ENCODE measurements at regions not wholly inside any gene's neighbourhood (a gene's known extent, or its start where the extent isn't known, plus 50 kb on each side); places are given as distances from the start of the nearest gene placed in this dataset.

DNA sequence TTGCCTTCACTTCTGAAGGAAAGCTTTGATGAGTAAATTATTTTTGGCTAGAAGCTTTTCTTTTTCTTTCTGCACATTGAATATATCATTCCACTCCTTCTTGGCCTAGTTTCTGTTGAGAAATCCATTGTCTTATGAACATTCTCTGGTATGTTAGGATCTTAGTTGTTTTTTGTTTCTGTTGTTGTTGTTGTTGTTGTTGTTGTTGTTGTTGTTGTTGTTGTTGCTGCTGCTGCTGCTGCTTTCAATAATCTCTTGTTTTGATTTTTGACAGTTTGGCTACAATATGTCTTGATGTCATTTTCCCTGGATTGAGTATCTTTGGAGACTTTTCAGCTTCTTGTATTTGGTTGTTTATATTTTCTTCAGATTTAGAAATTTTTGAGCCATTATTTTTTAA lies 836.5 kb upstream of the MAN1A1 start:
- no peaks in the 10 kb centered on the region for H3K27me3 ChIP-seq (ENCODE audit: low read depth, low read length)
- H3K4me1 ChIP-seq (ENCODE audit: low read length): no peaks in the 10 kb centered on the region
- no peak overlapping the region for H3K4me3 ChIP-seq (ENCODE audit: low read length)
- no peak overlapping the region for H3K27ac ChIP-seq (ENCODE audit: low read length)
- no peak overlapping the region for H3K9ac ChIP-seq (ENCODE audit: low read length)
- H3K36me3 ChIP-seq (replicated peaks; ENCODE audit: low read depth, low read length): no peaks in the 10 kb centered on the region
- TF ChIP-seq EZH2phosphoT487 (IDR thresholded peaks at IDR 0.05; ENCODE audit: low read depth): no peak
- TF ChIP-seq, protein P1, sequence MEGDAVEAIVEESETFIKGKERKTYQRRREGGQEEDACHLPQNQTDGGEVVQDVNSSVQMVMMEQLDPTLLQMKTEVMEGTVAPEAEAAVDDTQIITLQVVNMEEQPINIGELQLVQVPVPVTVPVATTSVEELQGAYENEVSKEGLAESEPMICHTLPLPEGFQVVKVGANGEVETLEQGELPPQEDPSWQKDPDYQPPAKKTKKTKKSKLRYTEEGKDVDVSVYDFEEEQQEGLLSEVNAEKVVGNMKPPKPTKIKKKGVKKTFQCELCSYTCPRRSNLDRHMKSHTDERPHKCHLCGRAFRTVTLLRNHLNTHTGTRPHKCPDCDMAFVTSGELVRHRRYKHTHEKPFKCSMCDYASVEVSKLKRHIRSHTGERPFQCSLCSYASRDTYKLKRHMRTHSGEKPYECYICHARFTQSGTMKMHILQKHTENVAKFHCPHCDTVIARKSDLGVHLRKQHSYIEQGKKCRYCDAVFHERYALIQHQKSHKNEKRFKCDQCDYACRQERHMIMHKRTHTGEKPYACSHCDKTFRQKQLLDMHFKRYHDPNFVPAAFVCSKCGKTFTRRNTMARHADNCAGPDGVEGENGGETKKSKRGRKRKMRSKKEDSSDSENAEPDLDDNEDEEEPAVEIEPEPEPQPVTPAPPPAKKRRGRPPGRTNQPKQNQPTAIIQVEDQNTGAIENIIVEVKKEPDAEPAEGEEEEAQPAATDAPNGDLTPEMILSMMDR (IDR thresholded peaks at IDR 0.05; ENCODE audit: low read depth, low read length): no peak
- no peak overlapping the region for H3K4me2 ChIP-seq (ENCODE audit: low read length)
- H3K79me2 ChIP-seq (ENCODE audit: low read length): no peaks in the 10 kb centered on the region
- no peaks in the 10 kb centered on the region for H3K9me3 ChIP-seq (ENCODE audit: insufficient read depth, low read length)
- no peaks in the 10 kb centered on the region for H4K20me1 ChIP-seq (ENCODE audit: insufficient read depth, low read length)
- no peak overlapping the region for H2AFZ ChIP-seq (ENCODE audit: low read depth, low read length)

DNA sequence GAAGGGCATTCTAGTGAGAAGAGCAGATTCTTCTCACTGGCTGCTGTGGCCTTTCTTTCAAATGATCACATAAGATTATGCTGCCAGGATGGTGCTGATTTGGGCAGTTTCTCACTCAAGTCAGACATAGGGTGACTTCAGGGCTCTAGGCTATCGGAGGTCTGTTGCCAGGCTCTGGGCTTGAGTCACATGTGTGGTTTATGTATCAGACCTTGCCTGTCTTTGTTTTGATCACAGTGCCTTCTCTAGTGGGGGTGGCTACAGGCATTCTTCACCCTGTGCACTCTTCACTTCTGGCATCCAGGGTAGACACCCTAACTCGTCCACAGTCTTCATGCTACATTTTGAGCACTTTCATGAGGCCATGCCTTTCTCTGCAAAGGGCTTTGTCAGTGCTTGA lies 823.7 kb upstream of the MAN1A1 start:
- no peaks in the 10 kb centered on the region for H3K36me3 ChIP-seq (replicated peaks; ENCODE audit: low read depth, low read length)
- no peaks in the 10 kb centered on the region for H3K79me2 ChIP-seq (ENCODE audit: low read length)
- H3K4me3 ChIP-seq (ENCODE audit: low read length): no peak overlapping the region
- 0 out of 2 replicates have a peak, but pooled peaks cover 4% of the 10 kb centered on the region for H3K4me1 ChIP-seq (ENCODE audit: low read length)
- no peaks in the 10 kb centered on the region for H4K20me1 ChIP-seq (ENCODE audit: insufficient read depth, low read length)
- H3K27ac ChIP-seq (ENCODE audit: low read length): no peak overlapping the region
- H3K9ac ChIP-seq (ENCODE audit: low read length): no peak overlapping the region
- H3K27me3 ChIP-seq (ENCODE audit: low read depth, low read length): no peaks in the 10 kb centered on the region
- H3K4me2 ChIP-seq (ENCODE audit: low read length): no peak overlapping the region
- H2AFZ ChIP-seq (ENCODE audit: low read depth, low read length): no peak overlapping the region
- TF ChIP-seq, protein P1 (IDR thresholded peaks at IDR 0.05; ENCODE audit: low read depth, low read length): no peak
- TF ChIP-seq EZH2phosphoT487 (IDR thresholded peaks at IDR 0.05; ENCODE audit: low read depth): no peak
- H3K9me3 ChIP-seq (ENCODE audit: insufficient read depth, low read length): no peaks in the 10 kb centered on the region

DNA sequence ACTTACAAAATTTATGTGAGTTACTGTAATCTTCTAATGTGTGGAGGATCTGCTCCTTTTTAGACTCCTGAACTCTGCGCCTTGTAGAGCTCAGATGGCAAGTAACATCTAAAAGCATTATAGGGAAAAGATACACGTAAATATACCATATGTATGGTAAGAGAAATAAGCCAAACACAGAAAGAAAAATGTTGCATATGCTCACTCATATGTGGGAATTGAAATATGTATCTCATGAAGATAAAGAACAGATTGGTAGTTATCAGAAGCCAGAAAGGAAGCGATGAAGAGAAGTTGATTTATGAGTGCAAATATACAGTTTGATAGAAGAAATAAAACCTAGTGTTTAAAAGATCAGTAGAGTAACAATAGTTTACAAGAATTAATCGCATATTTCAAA lies 815.0 kb upstream of the MAN1A1 start:
- no peak overlapping the region for H3K9ac ChIP-seq (ENCODE audit: low read length)
- H3K27ac ChIP-seq (ENCODE audit: low read length): no peak overlapping the region
- H3K9me3 ChIP-seq (ENCODE audit: insufficient read depth, low read length): no peaks in the 10 kb centered on the region
- no peak overlapping the region for H2AFZ ChIP-seq (ENCODE audit: low read depth, low read length)
- H3K36me3 ChIP-seq (replicated peaks; ENCODE audit: low read depth, low read length): no peaks in the 10 kb centered on the region
- no peaks in the 10 kb centered on the region for H3K4me1 ChIP-seq (ENCODE audit: low read length)
- no peaks in the 10 kb centered on the region for H3K27me3 ChIP-seq (ENCODE audit: low read depth, low read length)
- H3K79me2 ChIP-seq (ENCODE audit: low read length): no peaks in the 10 kb centered on the region
- no peak for TF ChIP-seq EZH2phosphoT487 (IDR thresholded peaks at IDR 0.05; ENCODE audit: low read depth)
- TF ChIP-seq, protein P1 (IDR thresholded peaks at IDR 0.05; ENCODE audit: low read depth, low read length): no peak
- no peaks in the 10 kb centered on the region for H4K20me1 ChIP-seq (ENCODE audit: insufficient read depth, low read length)
- no peak overlapping the region for H3K4me3 ChIP-seq (ENCODE audit: low read length)
- no peak overlapping the region for H3K4me2 ChIP-seq (ENCODE audit: low read length)

DNA sequence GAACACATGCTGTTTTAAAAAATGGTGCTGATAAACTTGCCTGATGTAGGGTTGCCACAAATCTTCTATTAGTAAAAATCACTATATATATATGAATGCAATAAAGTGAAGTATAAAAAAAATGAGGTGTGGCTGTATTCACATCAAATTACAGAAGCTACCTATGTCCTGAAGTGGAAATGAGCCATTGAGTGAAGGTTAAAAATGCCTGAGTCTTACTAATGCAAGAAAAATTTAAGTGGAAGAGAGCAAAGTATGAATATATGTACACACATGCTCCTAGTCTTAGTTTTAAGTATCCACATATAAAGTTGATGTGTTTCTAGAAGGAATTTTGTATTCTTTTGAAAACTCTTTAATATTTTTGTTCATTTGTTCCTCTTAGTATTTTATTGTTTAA lies 808.3 kb upstream of the MAN1A1 start:
- Histone ChIP-seq H4K20me1 (ENCODE audit: insufficient read depth, low read length) (no peaks in the 10 kb centered on the region), H3K4me3 (ENCODE audit: low read length) (no peak overlapping the region), H3K4me2 (ENCODE audit: low read length) (no peak overlapping the region), H3K9me3 (ENCODE audit: insufficient read depth, low read length) (no peaks in the 10 kb centered on the region), H3K27me3 (ENCODE audit: low read depth, low read length) (no peaks in the 10 kb centered on the region), H3K27ac (ENCODE audit: low read length) (no peak overlapping the region), H3K4me1 (ENCODE audit: low read length) (no peaks in the 10 kb centered on the region), H3K79me2 (ENCODE audit: low read length) (no peaks in the 10 kb centered on the region), H3K9ac (ENCODE audit: low read length) (no peak overlapping the region), H2AFZ (ENCODE audit: low read depth, low read length) (no peak overlapping the region), H3K36me3 (replicated peaks; ENCODE audit: low read depth, low read length) (no peaks in the 10 kb centered on the region)
- TF ChIP-seq, protein P1 (IDR thresholded peaks at IDR 0.05; ENCODE audit: low read depth, low read length): no peak
- TF ChIP-seq EZH2phosphoT487 (IDR thresholded peaks at IDR 0.05; ENCODE audit: low read depth): no peak
